ENCODE measurements at regions not wholly inside any gene's neighbourhood (a gene's known extent, or its start where the extent isn't known, plus 50 kb on each side); places are given as distances from the start of the nearest gene placed in this dataset.

DNA sequence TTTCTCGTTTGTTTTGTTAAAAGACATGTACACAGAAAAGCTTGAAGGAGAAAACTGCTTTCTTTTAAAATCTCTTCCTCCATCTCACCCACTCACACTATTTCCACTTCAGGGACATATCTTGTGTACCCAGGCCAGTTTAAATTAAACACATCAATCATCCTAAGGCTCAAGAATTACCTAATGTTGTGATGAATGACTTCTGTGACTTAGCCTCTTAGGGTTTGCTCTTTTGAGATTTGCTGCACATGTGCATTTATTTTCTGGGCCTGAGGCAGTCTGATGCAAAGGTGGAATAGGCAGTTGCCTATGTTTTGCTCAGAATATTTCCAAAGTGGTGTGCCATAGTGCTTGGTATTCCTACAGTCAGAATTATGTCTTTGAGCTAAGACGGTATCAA is 439.9 kb upstream of the CHD1 start:
- TF ChIP-seq CTCF (IDR thresholded peaks at IDR 0.05) (no peak), POLR2A (IDR thresholded peaks at IDR 0.05) (no peak)
